Right lobe of liver (tissue), 6 donors: ENCODE measurements at regions not wholly inside any gene's neighbourhood (a gene's known extent, or its start where the extent isn't known, plus 50 kb on each side); places are given as distances from the start of the nearest gene placed in this dataset.

Experiments
- ATAC-seq, 4 donors: fragments of 200-7000 bp; cut with Tn5 transposase; one replicate each; pipeline ENCODE4 v1.9.1; 2020; ENCODE audit warnings: mild to moderate bottlenecking in 4 of 4, moderate library complexity in 4 of 4
- DNase-seq, 3 donors: peaks; one replicate each; pipeline ENCODE4 v3.0.0-alpha.2; 2020
- H3K27ac ChIP-seq, 3 donors: fragments of 200-600 bp; one replicate each; pipeline ENCODE4 v1.8.0; 2022
- H3K27me3 ChIP-seq, 2 donors: fragments of 200-600 bp; one replicate each; pipeline ENCODE4 v1.8.0; 2022
- H3K36me3 ChIP-seq, 4 donors: fragments of 200-600 bp; sonication (generic) in 1 of 4; one replicate each; pipeline versions ENCODE4 v1.5.1 to v1.8.0; 2017 to 2022; ENCODE audit warnings: control low read depth in 1 of 4
- H3K4me1 ChIP-seq, 4 donors: fragments of 200-600 bp; sonication (generic) in 1 of 4; one replicate each; pipeline versions ENCODE4 v1.5.1 to v1.8.0; 2017 to 2022; ENCODE audit warnings: control low read depth in 1 of 4
- H3K4me3 ChIP-seq, 3 donors: fragments of 200-600 bp; one replicate each; pipeline ENCODE4 v1.8.0; 2022
- H3K9me3 ChIP-seq, 4 donors: fragments of 200-600 bp; sonication (generic) in 1 of 4; one replicate each; pipeline versions ENCODE4 v1.5.1 to v1.8.0; 2017 to 2022; ENCODE audit warnings: control low read depth in 1 of 4
- POLR2A ChIP-seq: fragments of 450-650 bp; IDR thresholded peaks from one replicate; pipeline ENCODE4 v1.6.1; 2017; ENCODE audit warnings: antibody characterized with exemption, mild to moderate bottlenecking
- WGBS: methylation state at CpG from one replicate; pipeline ENCODE4 v1.1.6; 2018; ENCODE audit warnings: low coverage, low lambda C conversion rate; ENCODE audit not compliant: insufficient coverage; ENCODE audit errors: missing lambda C conversion rate; 5-methylcytosine and 5-hydroxymethylcytosine counted together
- intact Hi-C, 2 donors: fragments of 100-400 bp; cut with DNase I; formaldehyde crosslinking; loops; one replicate each; pipeline versions ENCODE4 v1.11.2 to v1.14.1; 2022
- TF ChIP-seq, protein P1 (sequence below), 4 donors: fragments of 200-600 bp in 3 of 4; fragments of 450-650 bp in 1 of 4; IDR thresholded peaks; one replicate each; pipeline versions ENCODE4 v1.5.1 to v1.8.0; 2016 to 2022; ENCODE audit warnings: antibody characterized with exemption in 4 of 4, mild to moderate bottlenecking in 2 of 4
- donor health status: DM: no; HTN: yes; CAD: no.
- donor health status: DM: no; HTN: no; CAD: no.
- donor health status: DM: no; HTN: no; CAD: no.
- donor health status: DM: no; HTN: yes; CAD: no.
- donor health status: DM: no; HTN: yes; CAD: no.

DNA sequence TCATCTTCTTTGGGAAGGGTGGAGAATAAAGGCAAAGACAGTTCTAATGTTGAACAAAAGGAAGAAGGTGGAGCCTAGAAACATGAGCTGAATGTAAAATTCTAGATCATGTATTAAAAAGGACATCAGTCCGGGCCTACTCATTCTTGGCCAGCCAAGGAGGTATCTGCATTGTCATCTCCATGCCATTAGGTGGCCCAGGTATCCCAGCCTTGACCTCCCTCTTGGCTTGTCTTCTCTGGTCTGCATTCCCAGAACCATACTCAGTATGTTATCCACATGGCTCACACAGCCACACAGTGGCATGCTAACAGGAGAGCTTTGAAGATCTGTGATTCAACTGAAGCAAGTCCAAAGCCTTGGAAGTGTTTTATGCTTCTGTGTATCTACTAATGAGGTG lies 369.8 kb upstream of the KAZN start:
- 44% methylated on average over 1 of the region's 1 CpG for WGBS
- no peak for ATAC-seq
- no peak overlapping the region for H3K4me3 ChIP-seq
- DNase-seq: no peak
- no peaks in the 10 kb centered on the region for H3K4me1 ChIP-seq
- no peaks in the 10 kb centered on the region for H3K36me3 ChIP-seq
- intact Hi-C loops: no loop called here
- H3K27me3 ChIP-seq: no peaks in the 10 kb centered on the region
- H3K9me3 ChIP-seq: no peaks in the 10 kb centered on the region
- no peak overlapping the region for H3K27ac ChIP-seq
- TF ChIP-seq, protein P1, sequence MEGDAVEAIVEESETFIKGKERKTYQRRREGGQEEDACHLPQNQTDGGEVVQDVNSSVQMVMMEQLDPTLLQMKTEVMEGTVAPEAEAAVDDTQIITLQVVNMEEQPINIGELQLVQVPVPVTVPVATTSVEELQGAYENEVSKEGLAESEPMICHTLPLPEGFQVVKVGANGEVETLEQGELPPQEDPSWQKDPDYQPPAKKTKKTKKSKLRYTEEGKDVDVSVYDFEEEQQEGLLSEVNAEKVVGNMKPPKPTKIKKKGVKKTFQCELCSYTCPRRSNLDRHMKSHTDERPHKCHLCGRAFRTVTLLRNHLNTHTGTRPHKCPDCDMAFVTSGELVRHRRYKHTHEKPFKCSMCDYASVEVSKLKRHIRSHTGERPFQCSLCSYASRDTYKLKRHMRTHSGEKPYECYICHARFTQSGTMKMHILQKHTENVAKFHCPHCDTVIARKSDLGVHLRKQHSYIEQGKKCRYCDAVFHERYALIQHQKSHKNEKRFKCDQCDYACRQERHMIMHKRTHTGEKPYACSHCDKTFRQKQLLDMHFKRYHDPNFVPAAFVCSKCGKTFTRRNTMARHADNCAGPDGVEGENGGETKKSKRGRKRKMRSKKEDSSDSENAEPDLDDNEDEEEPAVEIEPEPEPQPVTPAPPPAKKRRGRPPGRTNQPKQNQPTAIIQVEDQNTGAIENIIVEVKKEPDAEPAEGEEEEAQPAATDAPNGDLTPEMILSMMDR (IDR thresholded peaks at IDR 0.05): no peak
- TF ChIP-seq POLR2A: no peak

DNA sequence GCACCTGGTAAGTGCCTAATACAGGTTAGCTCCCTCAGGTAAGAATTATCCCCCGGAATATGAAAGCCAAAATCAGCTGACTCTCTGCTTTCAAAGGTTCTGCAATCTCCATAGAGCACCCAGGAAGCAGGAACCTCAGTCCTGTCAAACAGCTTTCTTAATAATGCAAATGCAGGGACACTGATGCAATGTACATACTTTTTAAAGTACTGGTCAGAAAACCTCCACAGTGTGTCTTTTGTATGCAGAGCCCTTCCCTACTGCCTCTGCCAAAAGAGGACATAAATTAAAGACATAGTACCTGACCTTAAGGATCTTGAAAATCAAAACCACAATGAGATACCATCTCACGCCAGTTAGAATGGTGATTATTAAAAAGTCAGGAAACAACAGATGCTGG lies 365.0 kb upstream of the KAZN start:
- ATAC-seq (no peak), DNase-seq (no peak)
- intact Hi-C loops: no loop called here
- H3K9me3 ChIP-seq: no peaks in the 10 kb centered on the region
- WGBS: 59% methylated on average over 2 of the region's 2 CpGs
- no peak for TF ChIP-seq POLR2A
- TF ChIP-seq, protein P1 (IDR thresholded peaks at IDR 0.05): no peak
- no peak overlapping the region for H3K27ac ChIP-seq
- H3K36me3 ChIP-seq: no peaks in the 10 kb centered on the region
- H3K4me1 ChIP-seq: no peaks in the 10 kb centered on the region
- H3K4me3 ChIP-seq: no peak overlapping the region
- no peaks in the 10 kb centered on the region for H3K27me3 ChIP-seq

DNA sequence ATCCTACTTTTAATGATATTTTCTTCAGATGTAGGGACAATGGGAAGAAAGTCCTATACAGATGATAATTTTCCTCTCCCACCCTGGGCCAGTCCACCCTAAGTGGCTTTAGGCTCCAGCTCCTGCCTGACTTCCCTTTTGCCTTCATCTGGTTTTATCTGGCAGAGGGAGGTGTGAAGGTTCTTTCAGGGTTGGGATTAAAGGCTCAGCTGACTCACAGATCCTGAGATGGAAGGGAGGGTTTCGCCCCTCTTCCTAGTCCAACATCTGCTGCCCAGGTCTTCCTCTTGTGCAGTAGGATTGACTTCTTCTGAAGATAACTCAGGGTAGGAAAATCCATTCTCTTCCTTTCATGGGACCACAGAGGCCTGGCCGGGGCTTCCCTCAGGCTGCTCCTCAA lies 362.4 kb upstream of the KAZN start:
- no peaks in the 10 kb centered on the region for H3K27me3 ChIP-seq
- ATAC-seq: no peak
- WGBS: 100% methylated on average over 1 of the region's 2 CpGs

DNA sequence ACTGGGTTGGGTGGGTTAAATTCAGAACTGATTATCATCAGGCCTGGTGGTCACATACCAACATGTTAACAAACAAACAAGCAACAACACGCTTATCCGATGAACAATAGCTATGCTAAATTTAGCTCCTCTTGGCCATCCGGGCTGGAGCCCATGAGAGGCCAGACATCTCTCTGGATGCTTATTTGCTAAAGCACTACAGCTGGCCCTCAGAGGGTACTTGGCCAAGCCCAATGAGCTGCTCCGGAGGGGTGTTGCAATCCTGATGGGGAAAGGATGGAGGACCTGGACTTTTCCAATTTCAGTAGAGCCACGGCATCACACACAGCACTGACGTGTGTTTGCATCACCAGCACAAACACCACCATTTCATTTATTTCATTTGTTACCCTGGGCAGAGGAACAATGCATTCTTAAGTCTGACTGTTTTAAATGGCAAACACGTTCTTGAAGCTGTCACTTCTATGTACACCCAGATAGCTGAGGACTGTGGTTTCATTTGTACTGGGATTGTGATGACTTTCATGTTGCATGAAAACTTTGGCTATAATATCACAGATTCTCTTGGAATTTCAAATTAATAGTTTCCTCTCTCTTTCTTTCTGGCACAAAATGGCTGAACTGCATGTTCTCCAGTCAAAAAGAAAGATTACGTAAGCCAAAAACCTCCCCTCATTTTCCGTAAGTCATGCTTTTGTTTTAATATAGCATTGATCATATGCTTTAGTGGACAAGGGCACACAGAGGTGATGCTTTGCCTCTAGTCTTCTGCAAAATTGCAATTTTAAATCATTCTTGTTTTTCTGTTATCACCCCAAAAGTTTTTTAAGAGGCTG lies 359.8 kb upstream of the KAZN start:
- Histone ChIP-seq H3K27me3 (no peaks in the 10 kb centered on the region), H3K4me3 (no peak overlapping the region), H3K9me3 (no peaks in the 10 kb centered on the region), H3K27ac (no peak overlapping the region), H3K36me3 (no peaks in the 10 kb centered on the region), H3K4me1 (no peaks in the 10 kb centered on the region)
- peak in 1 of 3 donors; percentile 50 for DNase-seq
- no peak for TF ChIP-seq POLR2A
- TF ChIP-seq, protein P1 (IDR thresholded peaks at IDR 0.05): no peak
- 63% methylated on average over 5 of the region's 9 CpGs for WGBS
- intact Hi-C loops: no loop called here
- ATAC-seq: no peak

More for the DNA sequence above, 362.4 kb upstream of the KAZN start:
- H3K36me3 ChIP-seq: no peaks in the 10 kb centered on the region
- no peak overlapping the region for H3K4me3 ChIP-seq
- no peak for DNase-seq
- no peak overlapping the region for H3K27ac ChIP-seq
- H3K4me1 ChIP-seq: no peaks in the 10 kb centered on the region
- no peaks in the 10 kb centered on the region for H3K9me3 ChIP-seq
- intact Hi-C loops: no loop called here
- TF ChIP-seq, protein P1 (IDR thresholded peaks at IDR 0.05): no peak
- TF ChIP-seq POLR2A: no peak
